B cell (primary cell): ENCODE measurements at regions not wholly inside any gene's neighbourhood (a gene's known extent, or its start where the extent isn't known, plus 50 kb on each side); places are given as distances from the start of the nearest gene placed in this dataset.

Experiments
- EZH2 ChIP-seq: IDR thresholded peaks from 2 replicates; pipeline ENCODE4 v1.6.1; 2012; ENCODE audit warnings: borderline replicate concordance, low read depth, mild to moderate bottlenecking, moderate library complexity, low read length; ENCODE audit not compliant: insufficient read depth, poor library complexity, severe bottlenecking
- TF ChIP-seq, protein P1 (sequence below): fragments of 200-600 bp; IDR thresholded peaks from one replicate; pipeline ENCODE4 v1.8.0; 2022; ENCODE audit warnings: antibody characterized with exemption, mild to moderate bottlenecking

DNA sequence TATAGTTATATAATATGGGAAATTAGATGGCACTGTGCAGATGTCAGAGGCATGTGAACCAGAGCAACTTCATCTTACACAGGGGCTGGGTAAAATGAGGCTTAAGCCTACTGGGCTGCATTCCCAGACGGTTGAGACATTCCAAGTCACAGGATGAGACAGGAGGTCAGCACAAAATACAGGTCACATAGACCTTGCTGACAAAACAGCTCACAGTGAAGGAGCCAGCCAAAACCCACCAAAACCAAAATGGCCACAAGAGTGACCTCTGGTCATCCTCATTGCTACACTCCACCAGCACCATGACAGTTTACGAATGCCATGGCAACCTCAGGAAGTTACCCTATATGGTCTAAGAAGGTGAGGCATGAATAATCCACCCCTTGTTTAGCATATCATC, 479.4 kb downstream of the TLR4 start:
- TF ChIP-seq, protein P1, sequence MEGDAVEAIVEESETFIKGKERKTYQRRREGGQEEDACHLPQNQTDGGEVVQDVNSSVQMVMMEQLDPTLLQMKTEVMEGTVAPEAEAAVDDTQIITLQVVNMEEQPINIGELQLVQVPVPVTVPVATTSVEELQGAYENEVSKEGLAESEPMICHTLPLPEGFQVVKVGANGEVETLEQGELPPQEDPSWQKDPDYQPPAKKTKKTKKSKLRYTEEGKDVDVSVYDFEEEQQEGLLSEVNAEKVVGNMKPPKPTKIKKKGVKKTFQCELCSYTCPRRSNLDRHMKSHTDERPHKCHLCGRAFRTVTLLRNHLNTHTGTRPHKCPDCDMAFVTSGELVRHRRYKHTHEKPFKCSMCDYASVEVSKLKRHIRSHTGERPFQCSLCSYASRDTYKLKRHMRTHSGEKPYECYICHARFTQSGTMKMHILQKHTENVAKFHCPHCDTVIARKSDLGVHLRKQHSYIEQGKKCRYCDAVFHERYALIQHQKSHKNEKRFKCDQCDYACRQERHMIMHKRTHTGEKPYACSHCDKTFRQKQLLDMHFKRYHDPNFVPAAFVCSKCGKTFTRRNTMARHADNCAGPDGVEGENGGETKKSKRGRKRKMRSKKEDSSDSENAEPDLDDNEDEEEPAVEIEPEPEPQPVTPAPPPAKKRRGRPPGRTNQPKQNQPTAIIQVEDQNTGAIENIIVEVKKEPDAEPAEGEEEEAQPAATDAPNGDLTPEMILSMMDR: no peak
- TF ChIP-seq EZH2: no peak
